ENCODE measurements at regions not wholly inside any gene's neighbourhood (a gene's known extent, or its start where the extent isn't known, plus 50 kb on each side); places are given as distances from the start of the nearest gene placed in this dataset.

DNA sequence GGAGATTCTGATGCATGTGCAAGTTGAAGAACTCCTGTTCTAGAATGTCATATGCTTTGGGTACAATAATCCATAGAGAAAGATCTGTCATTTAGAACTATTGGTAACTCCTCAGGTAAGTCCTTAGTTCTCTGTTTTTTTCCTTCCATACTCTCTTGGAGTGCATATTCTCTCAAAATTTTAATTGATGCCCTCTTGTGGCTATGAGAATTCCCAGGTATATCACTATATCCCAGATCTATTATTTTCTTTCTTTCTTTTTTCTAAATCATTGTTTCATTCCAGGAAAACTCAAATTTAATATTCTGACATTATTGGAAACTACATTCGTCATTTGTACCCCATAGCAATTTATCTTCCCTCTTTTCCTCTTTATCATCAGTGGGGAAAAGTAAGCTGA, 485.4 kb downstream of the KLF5 start:
- Histone ChIP-seq H3K23ac (ENCODE audit: low read depth, low read length) (no peak overlapping the region), H3K36me3 (ENCODE audit: control insufficient read depth, insufficient read depth, low read length) (no peaks in the 10 kb centered on the region), H3K4me2 (ENCODE audit: low read depth, low read length) (no peak overlapping the region), H3K9ac (ENCODE audit: low read depth, low read length) (no peak overlapping the region), H3K4me3 (ENCODE audit: insufficient read depth, low read depth, low read length) (no peak overlapping the region), H3K14ac (replicated peaks; ENCODE audit: low read depth, low read length) (no peak overlapping the region), H4K20me1 (ENCODE audit: insufficient read depth, low read length) (no peaks in the 10 kb centered on the region), H2AK9ac (replicated peaks; ENCODE audit: low read depth, low read length, poor library complexity) (no peak overlapping the region), H3K18ac (ENCODE audit: low read depth, low read length) (no peak overlapping the region), H2BK20ac (ENCODE audit: low read depth, low read length) (no peak overlapping the region), H3K9me1 (ENCODE audit: insufficient read depth, low read length) (no peaks in the 10 kb centered on the region), H3K4me1 (ENCODE audit: control insufficient read depth, insufficient read depth, low read length) (no peaks in the 10 kb centered on the region), H3K4ac (ENCODE audit: low read depth, low read length) (no peak overlapping the region), H4K91ac (ENCODE audit: insufficient read depth, low read depth, low read length) (no peak overlapping the region), H2AK5ac (ENCODE audit: low read depth, low read length) (no peak overlapping the region), H3K79me1 (ENCODE audit: low read depth in 1 of 2, low read length in 2 of 2) (no peaks in the 10 kb centered on the region), H2BK15ac (ENCODE audit: low read depth, low read length) (no peak overlapping the region), H3K56ac (ENCODE audit: extremely low read depth, insufficient read depth, low read length) (no peak overlapping the region), H2AFZ (replicated peaks; ENCODE audit: low read length, poor library complexity) (no peak overlapping the region), H4K5ac (ENCODE audit: low read depth, low read length) (no peak overlapping the region), H4K8ac (ENCODE audit: low read depth in 2 of 2, low read length in 2 of 2) (no peak overlapping the region), H3K27ac (ENCODE audit: insufficient read depth, low read length) (no peak overlapping the region), H2BK5ac (ENCODE audit: low read depth, low read length, poor library complexity, severe bottlenecking) (no peak overlapping the region), H3K9me3 (ENCODE audit: control insufficient read depth, insufficient read depth, low read length) (no peaks in the 10 kb centered on the region), H3K27me3 (ENCODE audit: control insufficient read depth, insufficient read depth, low read length) (peaks cover 3% of the 10 kb centered on the region; the same call in 1 of the 2 replicates), H2BK120ac (ENCODE audit: low read depth, low read length) (no peak overlapping the region)
- dilution Hi-C loops (cut with HindIII; ENCODE audit: low sequenced_read_pairs, unreplicated experiment) (no loop called here), in situ Hi-C loops (cut with MboI; ENCODE audit: low sequenced_read_pairs) (no loop called here), intact Hi-C loops (cut with micrococcal nuclease) (no loop called here)
- ChIA-PET POLR2A (ENCODE audit: unreplicated experiment) (no interaction called here), CTCF (no interaction called here)
- TF ChIP-seq, protein P1, sequence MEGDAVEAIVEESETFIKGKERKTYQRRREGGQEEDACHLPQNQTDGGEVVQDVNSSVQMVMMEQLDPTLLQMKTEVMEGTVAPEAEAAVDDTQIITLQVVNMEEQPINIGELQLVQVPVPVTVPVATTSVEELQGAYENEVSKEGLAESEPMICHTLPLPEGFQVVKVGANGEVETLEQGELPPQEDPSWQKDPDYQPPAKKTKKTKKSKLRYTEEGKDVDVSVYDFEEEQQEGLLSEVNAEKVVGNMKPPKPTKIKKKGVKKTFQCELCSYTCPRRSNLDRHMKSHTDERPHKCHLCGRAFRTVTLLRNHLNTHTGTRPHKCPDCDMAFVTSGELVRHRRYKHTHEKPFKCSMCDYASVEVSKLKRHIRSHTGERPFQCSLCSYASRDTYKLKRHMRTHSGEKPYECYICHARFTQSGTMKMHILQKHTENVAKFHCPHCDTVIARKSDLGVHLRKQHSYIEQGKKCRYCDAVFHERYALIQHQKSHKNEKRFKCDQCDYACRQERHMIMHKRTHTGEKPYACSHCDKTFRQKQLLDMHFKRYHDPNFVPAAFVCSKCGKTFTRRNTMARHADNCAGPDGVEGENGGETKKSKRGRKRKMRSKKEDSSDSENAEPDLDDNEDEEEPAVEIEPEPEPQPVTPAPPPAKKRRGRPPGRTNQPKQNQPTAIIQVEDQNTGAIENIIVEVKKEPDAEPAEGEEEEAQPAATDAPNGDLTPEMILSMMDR (conservative IDR thresholded peaks at IDR 0.05; ENCODE audit: low read depth, low read length) = 0 out of 2 replicates have a peak, but pooled peaks have one; percentile 14
- no peak for TF ChIP-seq NFE2L2 (IDR thresholded peaks at IDR 0.05; ENCODE audit: low read depth, low read length)
- no TSS peak for BruUV-seq (replicated peaks)
- no CpG with 5 or more reads among the region's 1 CpG for WGBS, 2 experiments (ENCODE audit: extremely low coverage in 2 of 2, insufficient read length in 1 of 2)
- ATAC-seq (ENCODE audit: low read depth) = no peak
- no peak for DNase-seq
